ENCODE measurements at regions not wholly inside any gene's neighbourhood (a gene's known extent, or its start where the extent isn't known, plus 50 kb on each side); places are given as distances from the start of the nearest gene placed in this dataset.

- no peak for TF ChIP-seq CTCF (IDR thresholded peaks at IDR 0.05)
- no peak for TF ChIP-seq POLR2A (IDR thresholded peaks at IDR 0.05)
Measured at GRCh38 chr6:108744996-108745395, 103.2 kb upstream of the ARMC2 start.

All from esophagus squamous epithelium (tissue), 4 donors.